Tibial nerve (tissue), 4 donors: ENCODE measurements at regions not wholly inside any gene's neighbourhood (a gene's known extent, or its start where the extent isn't known, plus 50 kb on each side); places are given as distances from the start of the nearest gene placed in this dataset.

Experiments
- EP300 ChIP-seq, 2 donors: sonication (generic); formaldehyde crosslinking; IDR thresholded peaks; one replicate each; pipeline ENCODE4 v1.6.1; 2017; ENCODE audit warnings: antibody characterized with exemption in 2 of 2, mild to moderate bottlenecking in 1 of 2
- POLR2A ChIP-seq, 2 donors: fragments of 450-650 bp; IDR thresholded peaks; one replicate each; pipeline ENCODE4 v1.6.1; 2017; ENCODE audit warnings: antibody characterized with exemption in 2 of 2, mild to moderate bottlenecking in 2 of 2, moderate library complexity in 2 of 2
- TF ChIP-seq, protein P1 (sequence below), 5 experiments: fragments of 200-600 bp in 3 of 5; fragments of 450-650 bp in 2 of 5; sonication (generic) in 3 of 5; IDR thresholded peaks; one replicate each; pipeline ENCODE4 v1.5.1; 2016 to 2019; ENCODE audit warnings: antibody characterized with exemption in 5 of 5, mild to moderate bottlenecking in 3 of 5, moderate library complexity in 2 of 5

GRCh38 chr7:1378610-1379601 lies 80.4 kb downstream of the MICALL2 start:
- TF ChIP-seq, protein P1, sequence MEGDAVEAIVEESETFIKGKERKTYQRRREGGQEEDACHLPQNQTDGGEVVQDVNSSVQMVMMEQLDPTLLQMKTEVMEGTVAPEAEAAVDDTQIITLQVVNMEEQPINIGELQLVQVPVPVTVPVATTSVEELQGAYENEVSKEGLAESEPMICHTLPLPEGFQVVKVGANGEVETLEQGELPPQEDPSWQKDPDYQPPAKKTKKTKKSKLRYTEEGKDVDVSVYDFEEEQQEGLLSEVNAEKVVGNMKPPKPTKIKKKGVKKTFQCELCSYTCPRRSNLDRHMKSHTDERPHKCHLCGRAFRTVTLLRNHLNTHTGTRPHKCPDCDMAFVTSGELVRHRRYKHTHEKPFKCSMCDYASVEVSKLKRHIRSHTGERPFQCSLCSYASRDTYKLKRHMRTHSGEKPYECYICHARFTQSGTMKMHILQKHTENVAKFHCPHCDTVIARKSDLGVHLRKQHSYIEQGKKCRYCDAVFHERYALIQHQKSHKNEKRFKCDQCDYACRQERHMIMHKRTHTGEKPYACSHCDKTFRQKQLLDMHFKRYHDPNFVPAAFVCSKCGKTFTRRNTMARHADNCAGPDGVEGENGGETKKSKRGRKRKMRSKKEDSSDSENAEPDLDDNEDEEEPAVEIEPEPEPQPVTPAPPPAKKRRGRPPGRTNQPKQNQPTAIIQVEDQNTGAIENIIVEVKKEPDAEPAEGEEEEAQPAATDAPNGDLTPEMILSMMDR (IDR thresholded peaks at IDR 0.05), result no peak
- TF ChIP-seq POLR2A (IDR thresholded peaks at IDR 0.05) (no peak), EP300 (IDR thresholded peaks at IDR 0.05) (no peak)
